GM20000 (cell line): ENCODE measurements at regions not wholly inside any gene's neighbourhood (a gene's known extent, or its start where the extent isn't known, plus 50 kb on each side); places are given as distances from the start of the nearest gene placed in this dataset.

ENCODE experiments used
- DNase-seq: peaks from one replicate; pipeline ENCODE4 v3.0.0; 2012; ENCODE audit warnings: low spot score
- TF ChIP-seq, protein P1 (sequence below): IDR thresholded peaks from 2 replicates; pipeline ENCODE4 v1.5.1; 2012; ENCODE audit warnings: mild to moderate bottlenecking, control low read depth; ENCODE audit errors: extremely low read depth, missing control alignments

DNA sequence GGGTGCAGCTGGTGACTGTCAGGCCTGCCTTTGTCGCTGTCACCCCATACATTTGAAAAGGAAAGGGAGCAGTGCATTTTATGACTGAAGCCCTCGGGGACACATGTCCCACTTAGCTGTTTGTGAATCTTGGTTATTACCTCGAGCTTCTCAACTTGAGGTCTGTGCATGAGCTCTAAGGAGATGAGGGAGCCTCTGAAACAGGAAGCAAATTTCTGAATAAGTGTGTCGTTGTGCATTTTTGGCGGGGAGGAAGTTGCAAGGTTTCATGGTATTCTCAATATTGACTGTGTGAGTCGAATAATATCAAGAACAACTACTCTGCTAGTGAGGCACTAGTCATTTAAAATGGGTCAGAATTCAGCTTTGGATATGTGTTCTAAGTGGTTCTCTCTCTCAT, 149.7 kb upstream of the PLET1 start:
- TF ChIP-seq, protein P1, sequence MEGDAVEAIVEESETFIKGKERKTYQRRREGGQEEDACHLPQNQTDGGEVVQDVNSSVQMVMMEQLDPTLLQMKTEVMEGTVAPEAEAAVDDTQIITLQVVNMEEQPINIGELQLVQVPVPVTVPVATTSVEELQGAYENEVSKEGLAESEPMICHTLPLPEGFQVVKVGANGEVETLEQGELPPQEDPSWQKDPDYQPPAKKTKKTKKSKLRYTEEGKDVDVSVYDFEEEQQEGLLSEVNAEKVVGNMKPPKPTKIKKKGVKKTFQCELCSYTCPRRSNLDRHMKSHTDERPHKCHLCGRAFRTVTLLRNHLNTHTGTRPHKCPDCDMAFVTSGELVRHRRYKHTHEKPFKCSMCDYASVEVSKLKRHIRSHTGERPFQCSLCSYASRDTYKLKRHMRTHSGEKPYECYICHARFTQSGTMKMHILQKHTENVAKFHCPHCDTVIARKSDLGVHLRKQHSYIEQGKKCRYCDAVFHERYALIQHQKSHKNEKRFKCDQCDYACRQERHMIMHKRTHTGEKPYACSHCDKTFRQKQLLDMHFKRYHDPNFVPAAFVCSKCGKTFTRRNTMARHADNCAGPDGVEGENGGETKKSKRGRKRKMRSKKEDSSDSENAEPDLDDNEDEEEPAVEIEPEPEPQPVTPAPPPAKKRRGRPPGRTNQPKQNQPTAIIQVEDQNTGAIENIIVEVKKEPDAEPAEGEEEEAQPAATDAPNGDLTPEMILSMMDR, result no peak
- no peak for DNase-seq

DNA sequence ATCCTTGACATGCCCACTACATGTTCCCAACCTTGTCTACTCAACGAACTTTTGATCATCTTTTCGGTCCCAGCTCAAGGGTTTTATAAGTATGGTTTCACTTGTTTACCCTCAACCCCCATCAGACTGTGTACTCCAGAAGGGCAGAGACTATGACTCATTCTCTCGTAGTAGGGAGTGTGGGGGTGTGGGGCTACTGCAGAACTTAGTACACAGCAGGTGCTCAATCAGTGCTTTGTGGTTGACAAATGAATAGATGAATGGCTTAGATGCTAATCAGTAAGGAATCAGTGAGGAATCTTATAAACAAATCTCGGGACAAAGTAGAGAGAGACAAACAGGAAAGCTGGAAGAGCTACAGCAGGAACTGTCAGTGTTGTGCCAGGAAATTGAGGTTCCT, 151.7 kb upstream of the PLET1 start:
- TF ChIP-seq, protein P1, result no peak
- DNase-seq, result no peak

DNA sequence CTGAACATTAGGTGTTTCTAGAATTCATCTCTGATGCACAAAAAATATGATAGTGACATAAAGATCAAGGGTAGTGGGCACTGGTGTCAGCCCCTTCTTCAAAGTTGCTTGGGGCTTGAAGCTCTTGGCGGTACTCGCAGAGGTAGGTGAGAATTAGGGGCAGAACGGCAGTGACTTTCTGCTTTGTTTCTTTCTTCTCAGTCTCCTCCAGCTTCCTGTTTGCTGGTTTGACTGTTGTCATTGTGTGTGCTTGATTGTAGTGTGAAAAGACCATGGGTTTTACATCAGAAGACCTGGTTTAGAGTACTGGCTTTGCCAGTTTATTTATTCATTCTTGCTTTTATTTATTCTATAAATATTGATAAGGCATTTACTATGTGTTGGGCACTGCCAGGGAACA, 156.7 kb upstream of the PLET1 start:
- TF ChIP-seq, protein P1, result no peak

DNA sequence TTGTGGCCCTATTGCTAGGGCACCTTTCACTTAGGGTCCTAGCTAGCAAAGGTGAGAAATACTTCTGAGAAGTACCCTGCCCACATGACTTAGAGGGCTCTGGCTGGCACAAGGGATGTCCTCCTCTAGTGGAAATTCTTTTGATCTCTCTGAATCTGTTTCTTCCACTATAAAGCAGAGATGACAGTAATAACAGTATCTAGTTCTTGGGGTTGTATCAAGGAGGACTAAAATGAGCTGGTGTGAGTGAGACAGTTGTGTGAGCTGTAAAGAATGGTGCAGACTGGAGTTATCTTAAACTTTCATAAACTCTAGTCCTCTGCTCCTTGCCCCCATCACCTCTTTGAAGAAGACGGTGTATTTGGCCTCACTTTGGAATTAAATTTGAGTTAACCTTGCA, 157.8 kb upstream of the PLET1 start:
- TF ChIP-seq, protein P1, result no peak
- no peak for DNase-seq

More for the DNA sequence above, 156.7 kb upstream of the PLET1 start:
- DNase-seq, result no peak

DNA sequence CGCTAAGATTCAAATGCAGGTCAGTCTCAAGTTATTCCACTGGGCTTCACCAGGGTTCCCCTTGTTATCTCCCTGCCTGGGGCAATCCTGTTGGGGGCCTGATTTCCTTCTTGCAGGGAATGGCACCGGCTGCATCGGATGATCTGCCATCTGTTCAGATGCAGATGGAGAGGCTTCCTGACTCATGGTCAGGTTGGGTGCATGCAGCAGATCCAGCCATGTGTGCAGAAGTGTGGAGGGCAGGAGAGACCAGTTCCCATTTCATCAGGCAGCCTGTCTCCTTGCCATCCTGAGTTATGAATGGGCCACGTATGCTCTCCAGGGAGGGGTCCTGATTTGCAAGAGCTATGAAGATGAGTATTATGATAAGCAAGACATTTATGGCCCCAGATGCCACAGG, 161.2 kb upstream of the PLET1 start:
- TF ChIP-seq, protein P1, result no peak
- DNase-seq, result no peak

DNA sequence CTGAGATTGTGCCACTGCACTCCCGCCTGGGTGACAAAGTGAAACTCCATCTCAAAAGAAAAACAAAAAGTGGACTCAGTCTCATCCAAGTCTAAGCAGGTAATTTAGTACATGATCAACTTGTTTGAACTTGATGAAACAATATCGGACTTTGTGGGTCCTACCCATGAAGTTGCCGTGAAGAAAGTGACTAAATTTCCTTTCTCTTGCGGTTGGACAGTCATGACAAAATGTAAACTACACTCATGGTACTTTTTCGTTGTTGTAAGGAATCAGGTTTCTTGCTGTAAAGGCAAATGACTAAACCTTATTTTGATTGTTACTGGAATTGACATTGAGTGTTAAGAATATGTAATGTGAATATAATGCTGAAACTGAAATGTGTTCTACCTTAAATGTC, 164.5 kb upstream of the PLET1 start:
- no peak for DNase-seq
- TF ChIP-seq, protein P1, result no peak

DNA sequence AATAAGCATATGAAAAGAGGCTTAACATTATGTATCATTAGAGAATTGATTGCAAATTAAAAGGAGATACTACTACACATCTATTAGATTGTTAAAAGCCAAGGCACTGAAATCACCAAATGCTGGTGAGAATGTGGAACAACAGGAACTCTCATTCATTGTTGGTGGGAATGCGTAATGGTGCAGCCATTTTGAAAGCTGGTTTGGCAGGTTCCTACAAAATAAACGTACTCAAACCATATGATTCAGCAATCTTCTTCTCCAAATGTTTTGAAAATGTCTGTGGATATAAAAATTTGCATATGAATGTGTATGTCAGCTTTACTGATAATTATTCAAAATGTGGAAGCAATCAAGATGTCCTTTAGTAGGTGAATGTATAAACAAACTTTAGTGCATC, 176.4 kb upstream of the PLET1 start:
- no peak for DNase-seq
- TF ChIP-seq, protein P1, result no peak
